GM12873 (cell line): ENCODE measurements at regions not wholly inside any gene's neighbourhood (a gene's known extent, or its start where the extent isn't known, plus 50 kb on each side); places are given as distances from the start of the nearest gene placed in this dataset.

Experiments
- CTCF ChIP-seq: IDR thresholded peaks from 2 replicates; pipeline ENCODE4 v1.5.1; 2012; ENCODE audit warnings: low read depth, mild to moderate bottlenecking, moderate library complexity, low read length, control low read depth; ENCODE audit not compliant: insufficient read depth; ENCODE audit errors: missing control alignments

- TF ChIP-seq CTCF: no peak
Observed at GRCh38 chr6:19530188-19530587, 307.0 kb upstream of the ID4 start.

GRCh38 chr6:19535351-19535750 is 301.8 kb upstream of the ID4 start:
- no peak for TF ChIP-seq CTCF

GRCh38 chr6:19536838-19537237 is 300.3 kb upstream of the ID4 start:
- no peak for TF ChIP-seq CTCF

DNA sequence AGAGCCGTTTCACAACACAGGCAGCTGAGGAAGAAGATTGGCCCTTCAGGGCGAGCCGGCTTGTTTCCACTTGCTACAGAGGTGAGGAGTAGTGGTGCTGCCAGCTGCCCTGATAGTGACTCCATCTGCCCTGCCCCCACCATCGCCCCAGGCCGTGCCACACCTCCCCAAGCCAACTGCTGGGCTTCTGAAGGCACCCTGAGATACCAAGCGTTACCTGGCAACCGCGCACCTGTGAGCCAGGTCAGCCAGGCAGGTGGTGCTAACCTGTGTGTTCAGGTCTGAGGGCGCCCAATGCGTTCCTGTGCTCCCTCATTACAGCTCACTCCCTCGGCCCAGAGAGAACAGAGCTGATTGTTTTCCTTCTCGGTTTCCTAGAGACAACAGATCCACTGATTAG is 299.1 kb upstream of the ID4 start:
- no peak for TF ChIP-seq CTCF

GRCh38 chr6:19547507-19547906 is 289.7 kb upstream of the ID4 start:
- no peak for TF ChIP-seq CTCF

GRCh38 chr6:19549109-19549508 is 288.1 kb upstream of the ID4 start:
- no peak for TF ChIP-seq CTCF

GRCh38 chr6:19550380-19550779 is 286.8 kb upstream of the ID4 start:
- TF ChIP-seq CTCF: no peak
